NCI-H128 (cell line): ENCODE measurements at regions not wholly inside any gene's neighbourhood (a gene's known extent, or its start where the extent isn't known, plus 50 kb on each side); places are given as distances from the start of the nearest gene placed in this dataset.
"Not testable (repeated sequence)": the region's sequence is repeated elsewhere in the genome, so short reads cannot be mapped to it uniquely, and the experiment has no call there.

Experiments
- DNase-seq: peaks from one replicate; lab custom pipeline; 2025; ENCODE audit not compliant: unreplicated experiment; lab: John Stamatoyannopoulos, UW

GRCh38 chr5:38780316-38780715, 65.5 kb upstream of the OSMR start:
- DNase-seq, result no peak

- DNase-seq, result no peak
Observed at GRCh38 chr5:38780945-38781344, 64.9 kb upstream of the OSMR start.

DNA sequence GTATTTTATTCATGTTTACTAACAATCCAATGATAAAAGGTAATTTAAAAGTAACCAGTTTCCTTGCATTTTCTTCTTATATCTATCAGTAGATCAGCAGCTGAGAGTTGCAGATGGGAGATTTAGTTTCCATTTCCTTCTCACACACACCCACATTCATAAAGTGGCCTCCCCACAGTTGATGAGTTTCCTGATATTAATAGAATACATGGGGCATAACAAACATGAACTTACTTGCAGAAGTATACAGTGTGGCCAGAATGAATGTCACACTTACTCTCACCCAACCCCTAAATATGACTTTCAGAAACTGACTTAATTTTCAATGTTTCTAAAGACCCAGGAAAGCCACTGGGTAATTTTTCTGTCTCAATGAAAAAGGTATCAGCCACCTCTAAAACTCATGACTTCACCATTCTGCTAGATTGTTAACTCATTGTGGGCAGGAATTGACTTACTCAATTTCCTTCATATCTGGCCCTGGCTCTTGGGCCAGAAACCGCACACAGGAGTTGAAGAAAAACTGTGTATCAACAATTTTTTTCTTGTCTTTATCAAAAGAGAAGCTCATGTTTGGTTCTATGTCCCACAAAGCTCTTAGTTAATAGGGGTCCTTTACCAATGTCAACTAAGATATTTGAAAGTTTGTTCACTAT, 63.5 kb upstream of the OSMR start:
- DNase-seq, result no peak

- DNase-seq, result peak; percentile 83
Observed at GRCh38 chr5:38783011-38783561, 62.7 kb upstream of the OSMR start.

DNA sequence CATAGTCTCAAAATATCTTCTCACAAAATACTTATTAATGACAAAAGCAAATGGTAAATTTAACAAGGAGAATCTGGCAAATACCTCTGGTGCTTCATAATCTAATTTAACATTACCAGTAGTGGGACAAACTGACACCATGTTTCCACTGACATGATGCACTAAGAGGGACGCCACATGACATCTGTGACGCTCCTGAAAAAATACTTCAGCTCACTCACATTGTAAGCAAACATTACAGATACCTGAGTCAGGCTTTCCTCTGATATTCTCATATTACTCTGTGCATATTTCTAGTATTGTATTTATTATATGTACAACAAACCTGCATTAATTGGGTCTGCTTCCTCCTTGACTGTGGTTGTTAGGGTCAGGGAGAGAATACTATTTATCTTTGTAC, 56.7 kb upstream of the OSMR start:
- DNase-seq, result no peak

GRCh38 chr5:38789777-38790176, 56.0 kb upstream of the OSMR start:
- DNase-seq, result no peak

GRCh38 chr5:38790268-38790667, 55.5 kb upstream of the OSMR start:
- DNase-seq, result no peak

DNA sequence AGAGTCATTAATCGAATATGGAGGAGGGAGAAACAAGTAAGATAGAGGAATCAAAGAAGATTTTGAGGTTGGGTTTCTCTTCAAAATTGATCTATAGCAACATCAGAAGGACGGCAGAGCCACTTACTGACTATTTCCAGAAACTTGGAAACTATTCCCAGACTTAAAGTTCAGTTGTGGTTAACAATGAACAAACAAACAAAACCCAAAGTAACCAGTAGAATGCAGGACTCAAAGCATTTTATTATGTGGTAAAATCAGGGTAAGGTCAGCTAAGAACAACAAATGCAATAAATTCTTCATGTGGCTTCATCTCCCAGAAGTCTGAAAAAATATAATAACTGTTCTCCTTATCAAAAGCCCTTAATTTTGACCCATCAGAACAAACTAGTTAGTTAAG, 54.9 kb upstream of the OSMR start:
- no peak for DNase-seq

DNA sequence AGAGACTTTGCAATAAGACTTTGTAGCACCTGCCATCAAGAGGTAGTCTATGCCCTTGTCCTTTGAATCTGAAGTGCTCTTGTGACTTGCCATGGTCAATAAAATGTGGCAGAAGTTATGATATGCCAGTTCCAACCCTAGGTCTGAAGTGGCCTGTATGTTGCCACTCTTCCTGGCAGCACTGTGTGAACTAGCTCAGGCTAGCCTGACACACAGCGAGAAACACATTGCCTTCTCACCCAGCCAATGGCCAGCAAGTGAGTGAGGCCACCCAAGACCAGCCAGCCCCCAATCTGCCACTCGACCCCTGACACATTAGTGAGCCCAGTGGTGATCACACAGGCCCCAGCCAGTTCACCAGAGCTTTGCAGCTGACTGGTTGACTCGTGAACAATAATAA, 52.7 kb upstream of the OSMR start:
- DNase-seq, result peak; percentile 47

- DNase-seq, result not testable (repeated sequence)
Observed at GRCh38 chr5:38794037-38794436, 51.8 kb upstream of the OSMR start.

DNA sequence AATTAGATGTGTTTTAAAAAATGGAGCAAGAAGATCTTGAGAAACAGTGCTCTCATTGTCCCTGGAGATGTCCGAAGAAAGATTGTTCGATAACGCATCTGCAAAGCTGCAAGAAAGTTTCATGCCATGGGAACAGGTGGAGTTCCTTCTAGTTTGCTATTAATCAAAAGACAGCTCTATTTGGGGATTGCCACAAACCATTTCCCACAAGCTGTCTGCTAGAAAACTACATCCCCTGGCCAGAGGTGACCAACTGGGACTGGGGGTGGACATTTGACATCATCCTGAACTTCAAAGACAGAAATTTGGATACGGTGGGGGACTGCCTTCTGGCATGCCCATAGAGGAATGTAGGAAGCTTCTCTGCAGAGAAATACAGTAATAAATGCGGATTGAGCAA, 50.8 kb upstream of the OSMR start:
- no peak for DNase-seq

GRCh38 chr5:38795986-38796741, 49.6 kb upstream of the OSMR start:
- DNase-seq, result no peak
